ENCODE measurements at regions not wholly inside any gene's neighbourhood (a gene's known extent, or its start where the extent isn't known, plus 50 kb on each side); places are given as distances from the start of the nearest gene placed in this dataset.
"Not testable (repeated sequence)": the region's sequence is repeated elsewhere in the genome, so short reads cannot be mapped to it uniquely, and the experiment has no call there.

- in situ Hi-C loops (cut with HindIII; ENCODE audit: low pct_unique_long_range_greater_than_20kb, low sequenced_read_pairs), result no loop called here
- peak; percentile 73 for DNase-seq (ENCODE audit: low read depth, low spot score)
These were observed 140.3 kb upstream of the PGRMC2 start for GRCh38 chr4:128427832-128428366.

GRCh38 chr4:128424527-128425497, 137.2 kb upstream of the PGRMC2 start:
- DNase-seq (ENCODE audit: low read depth, low spot score), result peak; percentile 35
- in situ Hi-C loops (cut with HindIII; ENCODE audit: low pct_unique_long_range_greater_than_20kb, low sequenced_read_pairs), result no loop called here

- in situ Hi-C loops (cut with HindIII; ENCODE audit: low pct_unique_long_range_greater_than_20kb, low sequenced_read_pairs); DNase-seq (ENCODE audit: low read depth, low spot score): not testable (repeated sequence)
These were observed 134.7 kb upstream of the PGRMC2 start for GRCh38 chr4:128422296-128422695.

GRCh38 chr4:128416921-128417320, 129.3 kb upstream of the PGRMC2 start:
- no peak for DNase-seq (ENCODE audit: low read depth, low spot score)
- in situ Hi-C loops (cut with HindIII; ENCODE audit: low pct_unique_long_range_greater_than_20kb, low sequenced_read_pairs), result no loop called here

- in situ Hi-C loops (cut with HindIII; ENCODE audit: low pct_unique_long_range_greater_than_20kb, low sequenced_read_pairs), result no loop called here
These were observed 122.4 kb upstream of the PGRMC2 start for GRCh38 chr4:128410037-128410436.

GRCh38 chr4:128403586-128403985, 116.0 kb upstream of the PGRMC2 start:
- in situ Hi-C loops (cut with HindIII; ENCODE audit: low pct_unique_long_range_greater_than_20kb, low sequenced_read_pairs), result no loop called here
- DNase-seq (ENCODE audit: low read depth, low spot score), result no peak

More at GRCh38 chr4:128410037-128410436, 122.4 kb upstream of the PGRMC2 start:
- DNase-seq (ENCODE audit: low read depth, low spot score), result no peak

- no peak for DNase-seq (ENCODE audit: low read depth, low spot score)
- in situ Hi-C loops (cut with HindIII; ENCODE audit: low pct_unique_long_range_greater_than_20kb, low sequenced_read_pairs), result no loop called here
These were observed 107.2 kb upstream of the PGRMC2 start for GRCh38 chr4:128394778-128395177.

GRCh38 chr4:128393101-128393704, 105.6 kb upstream of the PGRMC2 start:
- no peak for DNase-seq (ENCODE audit: low read depth, low spot score)
- in situ Hi-C loops (cut with HindIII; ENCODE audit: low pct_unique_long_range_greater_than_20kb, low sequenced_read_pairs), result no loop called here

GRCh38 chr4:128390475-128390996, 102.9 kb upstream of the PGRMC2 start:
- no peak for DNase-seq (ENCODE audit: low read depth, low spot score)
- in situ Hi-C loops (cut with HindIII; ENCODE audit: low pct_unique_long_range_greater_than_20kb, low sequenced_read_pairs), result no loop called here

GRCh38 chr4:128388796-128389195, 101.2 kb upstream of the PGRMC2 start:
- DNase-seq (ENCODE audit: low read depth, low spot score), result no peak
- in situ Hi-C loops (cut with HindIII; ENCODE audit: low pct_unique_long_range_greater_than_20kb, low sequenced_read_pairs), result no loop called here

- in situ Hi-C loops (cut with HindIII; ENCODE audit: low pct_unique_long_range_greater_than_20kb, low sequenced_read_pairs), result no loop called here
- no peak for DNase-seq (ENCODE audit: low read depth, low spot score)
These were observed 100.7 kb upstream of the PGRMC2 start for GRCh38 chr4:128388352-128388630.

GRCh38 chr4:128387600-128388351, 100.2 kb upstream of the PGRMC2 start:
- no peak for DNase-seq (ENCODE audit: low read depth, low spot score)
- in situ Hi-C loops (cut with HindIII; ENCODE audit: low pct_unique_long_range_greater_than_20kb, low sequenced_read_pairs), result no loop called here

- peak; percentile 80 for DNase-seq (ENCODE audit: low read depth, low spot score)
- in situ Hi-C loops (cut with HindIII; ENCODE audit: low pct_unique_long_range_greater_than_20kb, low sequenced_read_pairs), result no loop called here
These were observed 99.4 kb upstream of the PGRMC2 start for GRCh38 chr4:128386761-128387599.

- in situ Hi-C loops (cut with HindIII; ENCODE audit: low pct_unique_long_range_greater_than_20kb, low sequenced_read_pairs), result no loop called here
- DNase-seq (ENCODE audit: low read depth, low spot score), result peak; percentile 60
These were observed 98.2 kb upstream of the PGRMC2 start for GRCh38 chr4:128385683-128386304.

GRCh38 chr4:128384765-128385598, 97.4 kb upstream of the PGRMC2 start:
- no peak for DNase-seq (ENCODE audit: low read depth, low spot score)

GRCh38 chr4:128384091-128384520, 96.5 kb upstream of the PGRMC2 start:
- in situ Hi-C loops (cut with HindIII; ENCODE audit: low pct_unique_long_range_greater_than_20kb, low sequenced_read_pairs), result no loop called here
- DNase-seq (ENCODE audit: low read depth, low spot score), result no peak

More at GRCh38 chr4:128384765-128385598, 97.4 kb upstream of the PGRMC2 start:
- in situ Hi-C loops (cut with HindIII; ENCODE audit: low pct_unique_long_range_greater_than_20kb, low sequenced_read_pairs), result no loop called here

Measured in SK-MEL-5 (cell line).